GM12865 (cell line): ENCODE measurements at regions not wholly inside any gene's neighbourhood (a gene's known extent, or its start where the extent isn't known, plus 50 kb on each side); places are given as distances from the start of the nearest gene placed in this dataset.
"Not testable (repeated sequence)": the region's sequence is repeated elsewhere in the genome, so short reads cannot be mapped to it uniquely, and the experiment has no call there.

Experiments
- DNase-seq: peaks from one replicate; pipeline ENCODE4 v3.0.0; 2010; ENCODE audit warnings: low read depth
- H3K4me3 ChIP-seq: 2 replicates; pipeline ENCODE4 v1.5.1; 2011; ENCODE audit warnings: mild to moderate bottlenecking, low read depth, low read length, control low read depth
- CTCF ChIP-seq: IDR thresholded peaks from 2 replicates; pipeline ENCODE4 v1.5.1; 2011; ENCODE audit warnings: low read length, control low read depth, low read depth, inconsistent platforms; ENCODE audit not compliant: insufficient read depth; ENCODE audit errors: missing control alignments

- not testable (repeated sequence) for H3K4me3 ChIP-seq, DNase-seq
Observed at GRCh38 chr22:11604635-11605395, 3923.2 kb upstream of the OR11H1 start.

GRCh38 chr22:11605468-11605981 is 3922.5 kb upstream of the OR11H1 start:
- no peak overlapping the region for H3K4me3 ChIP-seq
- DNase-seq: no peak
- TF ChIP-seq CTCF: no peak

GRCh38 chr22:11606047-11607000 is 3921.7 kb upstream of the OR11H1 start:
- not testable (repeated sequence) for H3K4me3 ChIP-seq, DNase-seq

GRCh38 chr22:11607215-11607614 is 3920.8 kb upstream of the OR11H1 start:
- H3K4me3 ChIP-seq, DNase-seq: not testable (repeated sequence)

- not testable (repeated sequence) for DNase-seq, H3K4me3 ChIP-seq
Observed at GRCh38 chr22:11608486-11608885, 3919.5 kb upstream of the OR11H1 start.

GRCh38 chr22:11609193-11609592 is 3918.8 kb upstream of the OR11H1 start:
- not testable (repeated sequence) for DNase-seq

GRCh38 chr22:11611280-11611679 is 3916.7 kb upstream of the OR11H1 start:
- H3K4me3 ChIP-seq, DNase-seq: not testable (repeated sequence)

More at GRCh38 chr22:11609193-11609592, 3918.8 kb upstream of the OR11H1 start:
- not testable (repeated sequence) for H3K4me3 ChIP-seq

- H3K4me3 ChIP-seq, DNase-seq: not testable (repeated sequence)
Observed at GRCh38 chr22:11611876-11612275, 3916.1 kb upstream of the OR11H1 start.

- H3K4me3 ChIP-seq, DNase-seq: not testable (repeated sequence)
Observed at GRCh38 chr22:11613081-11613897, 3914.7 kb upstream of the OR11H1 start.

GRCh38 chr22:11613898-11614755 is 3913.9 kb upstream of the OR11H1 start:
- DNase-seq: no peak
- no peak for TF ChIP-seq CTCF
- H3K4me3 ChIP-seq: no peak overlapping the region

GRCh38 chr22:11614798-11615433 is 3913.1 kb upstream of the OR11H1 start:
- not testable (repeated sequence) for DNase-seq, H3K4me3 ChIP-seq
